ENCODE measurements at regions not wholly inside any gene's neighbourhood (a gene's known extent, or its start where the extent isn't known, plus 50 kb on each side); places are given as distances from the start of the nearest gene placed in this dataset.

- DNase-seq: no peak
Observed at GRCh38 chr5:162325143-162325727, 257.7 kb downstream of the GABRG2 start.

DNA sequence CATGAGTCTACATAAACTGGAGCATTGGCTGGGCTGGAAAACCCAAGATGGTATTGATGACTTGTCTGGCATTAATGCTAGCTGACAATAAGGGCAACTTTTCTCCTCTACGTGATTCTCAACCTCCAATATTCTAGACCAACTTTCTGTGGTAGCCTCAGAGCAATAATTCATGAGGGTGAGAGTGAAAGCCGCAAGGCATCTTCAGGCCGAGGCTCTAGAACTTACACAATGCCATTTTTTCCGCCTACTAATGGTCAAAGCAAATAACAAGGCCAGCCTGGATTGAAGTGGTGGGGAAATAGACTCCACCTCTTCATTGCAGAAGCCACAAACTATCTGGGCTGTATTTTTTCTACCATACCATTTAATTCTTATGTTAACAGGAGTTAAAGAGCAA lies 267.4 kb downstream of the GABRG2 start:
- DNase-seq: no peak

- no peak for DNase-seq
Observed at GRCh38 chr5:162360373-162360931, 292.9 kb downstream of the GABRG2 start.

GRCh38 chr5:162372256-162372655 lies 304.7 kb downstream of the GABRG2 start:
- no peak for DNase-seq

GRCh38 chr5:162377895-162378294 lies 310.3 kb downstream of the GABRG2 start:
- DNase-seq: no peak

- DNase-seq: no peak
Observed at GRCh38 chr5:162382839-162383238, 315.3 kb downstream of the GABRG2 start.

- DNase-seq: no peak
Observed at GRCh38 chr5:162384225-162384624, 316.7 kb downstream of the GABRG2 start.

GRCh38 chr5:162391833-162392232 lies 324.3 kb downstream of the GABRG2 start:
- DNase-seq: no peak

DNA sequence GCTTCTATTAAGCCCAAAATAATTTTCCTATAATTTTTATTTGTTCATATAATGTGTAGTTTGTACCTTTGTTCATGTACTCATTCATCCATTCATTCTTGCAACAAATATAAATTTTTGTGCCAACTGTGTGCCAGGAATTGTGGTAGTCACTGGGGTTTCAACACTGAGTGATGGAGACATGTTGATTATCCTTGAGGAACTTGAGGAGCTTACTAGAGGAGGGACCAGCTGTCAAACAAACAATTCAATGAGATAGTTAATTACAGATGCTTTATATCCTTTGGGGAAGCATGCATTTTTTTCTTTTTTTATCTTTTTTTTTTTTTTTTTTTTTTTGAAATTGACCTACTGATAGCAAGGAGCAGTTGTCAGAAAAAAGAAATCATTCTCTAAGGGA lies 324.8 kb downstream of the GABRG2 start:
- DNase-seq: no peak

DNA sequence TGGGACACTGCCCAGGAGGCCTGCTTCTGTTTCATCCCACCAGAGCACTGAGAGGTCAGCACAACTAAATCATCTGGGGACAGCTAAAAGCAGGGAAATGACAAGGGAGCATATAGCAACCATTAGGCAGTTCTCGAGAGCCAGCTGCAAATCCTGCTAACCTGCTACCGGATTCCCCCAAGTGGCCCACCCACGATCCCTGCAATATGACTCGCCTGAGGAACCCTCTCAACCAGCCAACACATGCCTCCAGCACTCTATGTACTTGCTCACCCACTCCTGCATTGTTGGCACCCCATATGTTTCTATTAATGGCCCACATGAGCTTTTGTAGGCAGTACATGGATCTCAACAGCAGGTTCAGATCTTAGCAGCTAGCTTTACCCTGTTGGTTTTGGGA lies 326.0 kb downstream of the GABRG2 start:
- no peak for DNase-seq

DNA sequence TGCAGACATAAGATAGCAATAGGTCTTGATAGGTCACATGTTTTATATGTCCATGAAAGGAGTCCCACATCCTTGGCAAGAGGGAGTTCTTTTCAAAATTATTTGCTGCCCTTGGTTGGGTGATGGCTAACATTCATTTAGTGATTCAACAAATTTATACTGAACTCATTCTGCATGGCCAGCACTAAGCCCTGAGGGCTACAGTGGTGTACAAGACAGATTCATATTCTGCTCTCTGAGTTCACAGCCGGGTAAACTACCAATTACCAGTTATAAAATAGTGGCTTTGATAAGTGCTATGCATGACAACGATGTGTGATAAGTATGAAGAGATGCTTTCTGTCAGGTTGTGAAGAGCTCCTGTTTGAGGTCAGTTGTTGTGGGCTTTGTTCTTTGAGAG lies 340.0 kb downstream of the GABRG2 start:
- no peak for DNase-seq

DNA sequence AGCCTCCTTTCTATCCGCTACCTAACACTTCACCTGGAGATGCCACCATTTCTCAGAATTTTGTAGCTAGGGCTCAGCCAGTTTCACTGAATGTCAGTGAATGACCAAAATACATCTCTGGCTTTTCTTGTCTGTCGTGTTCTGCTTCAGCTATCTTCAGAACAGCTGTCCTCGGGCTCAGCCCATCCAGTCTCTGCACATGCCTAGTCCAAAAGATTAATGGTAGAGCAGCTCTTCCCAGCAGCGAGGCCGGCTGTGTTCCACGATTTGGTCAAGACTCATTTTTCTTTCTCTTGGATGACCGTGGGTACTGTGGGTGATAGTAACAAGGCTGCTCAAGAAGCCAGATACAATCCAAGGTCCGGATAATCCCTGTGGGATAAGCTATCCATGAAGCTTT lies 342.8 kb downstream of the GABRG2 start:
- DNase-seq: no peak

DNA sequence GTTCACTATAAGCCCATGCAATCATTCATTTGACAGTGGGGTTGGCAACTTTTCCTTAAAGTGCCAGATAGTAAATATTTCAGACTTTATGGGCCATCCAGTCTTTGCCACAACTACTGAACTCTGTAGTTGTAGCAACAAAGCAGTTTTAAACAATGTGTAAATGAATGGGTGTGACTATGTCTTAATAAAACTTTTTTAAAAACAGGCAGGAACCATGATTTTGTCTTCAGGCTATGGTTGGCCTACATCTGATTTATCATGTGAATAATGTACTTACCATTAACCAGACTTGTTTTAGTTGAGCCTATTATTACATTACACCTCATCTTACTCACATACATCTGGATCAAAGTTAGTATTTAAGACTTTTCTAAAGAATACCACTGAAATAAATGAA lies 361.6 kb downstream of the GABRG2 start:
- DNase-seq: no peak

DNA sequence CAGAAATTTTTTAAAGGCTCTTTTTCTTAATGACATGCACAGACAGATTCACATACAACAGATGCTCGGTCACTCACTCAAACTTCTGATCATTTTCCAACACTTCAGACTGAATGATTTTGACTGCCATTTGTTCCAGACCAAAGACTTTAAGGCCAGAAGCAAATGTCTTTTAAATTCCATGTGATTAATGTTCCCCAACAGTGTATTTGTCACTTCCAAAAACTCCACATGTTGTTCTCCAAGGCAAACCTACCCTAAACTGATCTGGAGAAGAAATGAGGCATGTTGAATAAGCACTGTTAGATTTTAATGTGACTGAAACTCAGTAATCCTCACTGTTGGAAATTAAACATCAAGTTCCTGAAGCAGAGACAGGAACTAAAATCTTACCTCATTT lies 366.7 kb downstream of the GABRG2 start:
- DNase-seq: no peak

DNA sequence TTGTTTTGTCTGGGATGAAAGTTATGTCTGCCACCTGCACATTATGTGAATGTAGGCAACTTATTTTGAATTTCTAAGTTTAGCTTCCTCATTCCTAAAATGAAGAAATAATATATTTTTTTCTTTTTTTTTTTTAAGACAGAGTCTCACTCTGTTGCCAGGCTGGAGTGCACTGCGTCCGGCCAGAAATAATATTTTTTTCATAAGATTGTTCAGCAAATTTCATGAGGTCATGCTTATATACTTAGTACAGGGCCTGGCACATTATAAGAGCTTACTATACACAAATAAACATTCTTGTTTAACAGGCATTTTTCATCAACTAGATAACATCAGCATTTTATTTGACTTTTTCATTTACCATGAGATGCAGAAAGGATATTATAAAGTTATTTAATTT lies 368.5 kb downstream of the GABRG2 start:
- no peak for DNase-seq

GRCh38 chr5:162444129-162444762 lies 376.7 kb downstream of the GABRG2 start:
- DNase-seq: no peak

DNA sequence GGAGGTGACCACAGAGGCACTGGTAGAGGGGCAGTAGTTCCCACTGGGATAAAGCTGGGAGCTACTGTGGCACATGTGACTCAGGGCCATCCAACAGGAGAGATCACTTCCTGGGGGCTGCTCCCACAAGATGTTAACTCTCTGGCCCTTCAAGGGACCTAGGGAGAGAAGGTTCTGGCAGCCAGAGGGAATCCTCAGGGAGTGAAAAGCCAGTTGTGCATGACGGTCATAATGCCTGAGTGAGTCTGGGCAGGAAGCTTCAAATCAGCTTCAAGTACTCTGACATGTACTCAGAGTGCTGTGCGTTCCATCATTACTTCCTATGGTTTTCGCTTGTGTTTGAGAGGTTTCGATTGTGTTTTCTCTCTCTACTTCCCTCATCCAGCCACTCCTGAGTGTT lies 388.5 kb downstream of the GABRG2 start:
- DNase-seq: no peak

DNA sequence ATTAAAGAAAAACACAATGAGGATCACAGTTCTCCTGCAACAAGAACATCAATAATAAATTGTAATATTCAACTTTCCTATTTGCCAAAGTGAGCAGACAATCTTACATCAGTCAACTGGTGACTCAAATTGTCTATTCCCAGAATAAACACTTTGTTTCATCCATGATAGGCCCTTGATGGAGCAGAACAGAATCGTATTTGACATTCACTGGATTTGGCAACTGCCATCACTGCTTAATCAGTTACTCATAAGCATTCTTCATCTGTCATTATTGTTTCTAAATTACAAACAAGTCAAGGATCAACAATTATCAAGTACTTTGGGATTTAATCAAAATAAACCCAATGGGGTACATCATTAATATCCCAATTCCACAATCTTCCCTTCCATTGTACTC lies 398.4 kb downstream of the GABRG2 start:
- no peak for DNase-seq

DNA sequence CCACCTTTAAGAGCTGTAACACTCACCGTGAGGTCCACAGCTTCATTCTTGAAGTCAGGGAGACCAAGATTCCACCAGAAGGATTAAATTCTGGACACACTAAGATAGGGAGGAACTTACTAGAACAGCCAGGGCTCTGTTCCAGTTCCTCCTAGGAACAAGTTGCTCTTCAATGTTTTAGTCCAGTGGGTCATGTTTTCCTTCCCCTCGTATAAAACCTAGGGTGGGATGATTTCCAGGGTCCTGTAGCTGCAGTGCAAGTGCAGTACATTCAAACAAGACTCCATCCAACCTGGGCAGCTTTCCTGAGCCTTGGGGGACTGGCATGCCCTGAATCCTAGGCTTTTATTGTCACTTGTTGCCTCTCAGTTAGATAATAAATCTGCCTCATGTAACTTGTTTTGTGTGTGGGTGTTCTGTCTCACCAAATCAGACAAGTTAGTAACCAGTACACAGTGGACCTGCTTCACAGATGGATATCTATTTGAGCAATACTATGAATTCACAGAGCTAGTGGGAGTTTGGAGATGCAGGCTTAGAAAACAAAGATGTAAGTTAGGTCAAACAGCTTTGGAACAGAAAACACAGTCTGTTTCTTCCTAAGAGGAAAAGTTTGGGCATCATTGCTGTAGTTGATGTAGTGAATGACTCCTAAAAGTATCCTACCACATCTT lies 405.6 kb downstream of the GABRG2 start:
- DNase-seq: no peak

DNA sequence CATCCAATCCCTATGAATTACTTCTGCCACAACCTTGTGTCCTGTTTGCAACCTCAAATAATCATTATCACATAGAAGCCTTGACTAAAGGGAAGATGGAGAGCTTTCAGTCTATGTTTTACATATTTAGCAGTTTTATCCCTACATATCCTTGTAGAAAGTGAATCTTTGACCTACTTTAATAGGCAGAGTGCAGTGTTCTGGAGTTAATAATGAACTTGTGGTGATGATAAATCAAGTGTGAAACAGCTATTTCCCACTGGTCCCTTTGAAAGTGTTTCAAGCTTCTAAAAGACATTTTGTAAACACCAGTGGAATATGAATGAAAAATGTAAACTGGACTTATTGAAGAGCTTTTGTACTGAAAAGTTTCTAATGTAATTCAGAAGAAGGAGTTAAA lies 406.7 kb downstream of the GABRG2 start:
- DNase-seq: no peak

DNA sequence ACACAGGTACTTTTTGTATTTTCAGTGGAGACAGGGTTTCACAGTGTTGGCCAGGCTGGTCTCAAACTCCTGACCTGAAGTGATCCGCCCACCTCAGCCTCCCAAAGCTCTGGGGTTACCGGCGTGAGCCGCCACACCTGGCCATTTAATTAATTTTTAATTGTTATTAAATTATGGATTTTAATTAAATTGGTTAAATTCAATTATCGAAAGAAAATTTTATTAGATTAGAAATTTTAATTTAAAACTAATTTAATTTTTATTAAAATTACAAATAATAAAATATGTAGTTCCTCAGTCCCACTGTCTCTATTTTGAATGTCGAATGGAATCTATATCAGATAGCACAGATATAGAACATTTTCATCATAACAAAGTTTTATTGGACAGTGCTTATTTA lies 416.5 kb downstream of the GABRG2 start:
- no peak for DNase-seq

- no peak for DNase-seq
Observed at GRCh38 chr5:162484986-162485385, 417.4 kb downstream of the GABRG2 start.

GRCh38 chr5:162485666-162486292 lies 418.2 kb downstream of the GABRG2 start:
- DNase-seq: no peak
